Adipose tissue (tissue), 3 donors: ENCODE measurements at regions not wholly inside any gene's neighbourhood (a gene's known extent, or its start where the extent isn't known, plus 50 kb on each side); places are given as distances from the start of the nearest gene placed in this dataset.

Experiments used
- H3K27ac ChIP-seq: one replicate; pipeline ENCODE4 v1.5.1; 2013; ENCODE audit warnings: low read depth, low read length
- WGBS, 3 donors: extraction: QIAGEN DNeasy Blood & Tissue Kit; methylation state at CpG; one replicate each; pipeline ENCODE4 v1.1.7; 2013; 5-methylcytosine and 5-hydroxymethylcytosine counted together
- donor health status: healthy with polysubstance abuse.
- donor health status: Bipolar disorder and iron deficiency.
- donor health status: healthy.

GRCh38 chr7:17131983-17132655 is 166.3 kb upstream of the AHR start:
- 80 to 98% (median 98%) methylated on average over 6 of the region's 6 CpGs for WGBS, 3 donors
- no peak overlapping the region for H3K27ac ChIP-seq

GRCh38 chr7:17132726-17133125 is 165.7 kb upstream of the AHR start:
- WGBS, 3 donors: 66 to 69% (median 68%) methylated on average over 3 of the region's 3 CpGs
- H3K27ac ChIP-seq: no peak overlapping the region

- H3K27ac ChIP-seq: no peak overlapping the region
- 97 to 100% (median 97%) methylated on average over 1 of the region's 1 CpG for WGBS, 3 donors
Observed at GRCh38 chr7:17133977-17134376, 164.5 kb upstream of the AHR start.

- no peak overlapping the region for H3K27ac ChIP-seq
- 91 to 100% (median 100%) methylated on average over 1 of the region's 1 CpG for WGBS, 3 donors
Observed at GRCh38 chr7:17134786-17135185, 163.7 kb upstream of the AHR start.

GRCh38 chr7:17136126-17136525 is 162.3 kb upstream of the AHR start:
- H3K27ac ChIP-seq: no peak overlapping the region
- WGBS, 3 donors: 82 to 88% (median 86%) methylated on average over 6 of the region's 6 CpGs

GRCh38 chr7:17139081-17139480 is 159.4 kb upstream of the AHR start:
- H3K27ac ChIP-seq: no peak overlapping the region
- 24 to 72% (median 67%) methylated on average over 1 of the region's 1 CpG for WGBS, 3 donors

GRCh38 chr7:17140406-17140805 is 158.0 kb upstream of the AHR start:
- H3K27ac ChIP-seq: no peak overlapping the region
- 85 to 90% (median 87%) methylated on average over 1 of the region's 1 CpG for WGBS, 3 donors

GRCh38 chr7:17142831-17143541 is 155.5 kb upstream of the AHR start:
- WGBS, 3 donors: 39 to 74% (median 53%) methylated on average over 2 of the region's 2 CpGs
- H3K27ac ChIP-seq: no peak overlapping the region

GRCh38 chr7:17144322-17144721 is 154.1 kb upstream of the AHR start:
- H3K27ac ChIP-seq: no peak overlapping the region
- WGBS, 3 donors: 39 to 59% (median 55%) methylated on average over 4 of the region's 4 CpGs

- H3K27ac ChIP-seq: no peak overlapping the region
- WGBS, 3 donors: 69 to 79% (median 77%) methylated on average over 4 of the region's 4 CpGs
Observed at GRCh38 chr7:17146621-17147020, 151.8 kb upstream of the AHR start.

- WGBS, 3 donors: 90 to 96% (median 92%) methylated on average over 7 of the region's 7 CpGs
Observed at GRCh38 chr7:17147409-17147808, 151.0 kb upstream of the AHR start.

GRCh38 chr7:17150018-17150417 is 148.4 kb upstream of the AHR start:
- whole genome bisulfite sequencing, 3 donors: 90 to 97% (median 94%) methylated on average over 1 of the region's 1 CpG
- no peak overlapping the region for H3K27ac ChIP-seq

More at GRCh38 chr7:17147409-17147808, 151.0 kb upstream of the AHR start:
- no peak overlapping the region for H3K27ac ChIP-seq

GRCh38 chr7:17152721-17153120 is 145.7 kb upstream of the AHR start:
- no peak overlapping the region for H3K27ac ChIP-seq
- WGBS, 3 donors: 71 to 95% (median 85%) methylated on average over 4 of the region's 4 CpGs

GRCh38 chr7:17153536-17153935 is 144.9 kb upstream of the AHR start:
- 82 to 90% (median 87%) methylated on average over 3 of the region's 3 CpGs for WGBS, 3 donors
- no peak overlapping the region for H3K27ac ChIP-seq

GRCh38 chr7:17155529-17155928 is 142.9 kb upstream of the AHR start:
- H3K27ac ChIP-seq: no peak overlapping the region

- no peak overlapping the region for H3K27ac ChIP-seq
- WGBS, 3 donors: 90 to 95% (median 94%) methylated on average over 5 of the region's 5 CpGs
Observed at GRCh38 chr7:17158261-17158660, 140.2 kb upstream of the AHR start.

GRCh38 chr7:17159500-17160037 is 138.9 kb upstream of the AHR start:
- H3K27ac ChIP-seq: no peak overlapping the region
- 77 to 92% (median 88%) methylated on average over 2 of the region's 2 CpGs for WGBS, 3 donors

GRCh38 chr7:17166824-17167379 is 131.6 kb upstream of the AHR start:
- no peak overlapping the region for H3K27ac ChIP-seq
- WGBS, 3 donors: 73 to 79% (median 75%) methylated on average over 4 of the region's 4 CpGs

- WGBS, 3 donors: 66 to 76% (median 69%) methylated on average over 2 of the region's 2 CpGs
- H3K27ac ChIP-seq: no peak overlapping the region
Observed at GRCh38 chr7:17168416-17168815, 130.0 kb upstream of the AHR start.

GRCh38 chr7:17171427-17171826 is 127.0 kb upstream of the AHR start:
- 89 to 98% (median 96%) methylated on average over 3 of the region's 3 CpGs for WGBS, 3 donors
- no peak overlapping the region for H3K27ac ChIP-seq
